Thoracic aorta (tissue), 2 donors: ENCODE measurements at regions not wholly inside any gene's neighbourhood (a gene's known extent, or its start where the extent isn't known, plus 50 kb on each side); places are given as distances from the start of the nearest gene placed in this dataset.
A peak's percentile ranks its signal among the peaks of the same experiment; 100 is the strongest.

Experiments used
- ATAC-seq: fragments of 150-250 bp; one replicate; pipeline ENCODE4 v1.8.0; 2017; ENCODE audit warnings: low read depth; ENCODE audit not compliant: insufficient number of reproducible peaks, low FRiP score
- DNase-seq: peaks from one replicate; pipeline ENCODE4 v3.0.0-alpha.2; 2020; ENCODE audit warnings: low spot score
- H3K27ac ChIP-seq, 2 donors: fragments of 200-600 bp; sonication (generic); 1 replicate in 1 of 2; 2 replicates in 1 of 2; pipeline ENCODE4 v1.5.1; 2016; ENCODE audit warnings: mild to moderate bottlenecking in 2 of 2, moderate library complexity in 2 of 2
- H3K27me3 ChIP-seq: fragments of 200-600 bp; sonication (generic); replicated peaks from 2 replicates; pipeline ENCODE4 v1.6.0; 2016; ENCODE audit warnings: mild to moderate bottlenecking; ENCODE audit not compliant: insufficient read depth
- H3K36me3 ChIP-seq: fragments of 200-600 bp; sonication (generic); one replicate; pipeline ENCODE4 v1.5.1; 2016
- H3K4me1 ChIP-seq, 2 donors: fragments of 200-600 bp; sonication (generic); 1 replicate in 1 of 2; 2 replicates in 1 of 2; pipeline versions ENCODE4 v1.5.1 to v1.6.0; 2016; ENCODE audit warnings: low read depth in 2 of 2, mild to moderate bottlenecking in 1 of 2; ENCODE audit not compliant: control insufficient read depth in 1 of 2
- H3K4me3 ChIP-seq: fragments of 200-600 bp; sonication (generic); 2 replicates; pipeline ENCODE4 v1.5.1; 2016; ENCODE audit warnings: mild to moderate bottlenecking
- H3K9me3 ChIP-seq: fragments of 200-600 bp; sonication (generic); 2 replicates; pipeline ENCODE4 v1.5.1; 2016
- CTCF ChIP-seq: fragments of 200-600 bp; sonication (generic); IDR thresholded peaks from one replicate; pipeline ENCODE4 v1.5.1; 2019; ENCODE audit warnings: antibody characterized with exemption

- DNase-seq = no peak
- ATAC-seq = no peak
- Histone ChIP-seq H3K4me1 (peaks cover 13 to 30% of the 10 kb centered on the region in 2 donors), H3K4me3 (peak overlapping the region; percentile 5), H3K27me3 (no peaks in the 10 kb centered on the region), H3K27ac (peak overlapping the region; percentile 3 to 53), H3K9me3 (no peaks in the 10 kb centered on the region), H3K36me3 (no peaks in the 10 kb centered on the region)
- no peak for TF ChIP-seq CTCF
These were observed 115.0 kb downstream of the OGFRL1 start for GRCh38 chr6:71403422-71404134.

DNA sequence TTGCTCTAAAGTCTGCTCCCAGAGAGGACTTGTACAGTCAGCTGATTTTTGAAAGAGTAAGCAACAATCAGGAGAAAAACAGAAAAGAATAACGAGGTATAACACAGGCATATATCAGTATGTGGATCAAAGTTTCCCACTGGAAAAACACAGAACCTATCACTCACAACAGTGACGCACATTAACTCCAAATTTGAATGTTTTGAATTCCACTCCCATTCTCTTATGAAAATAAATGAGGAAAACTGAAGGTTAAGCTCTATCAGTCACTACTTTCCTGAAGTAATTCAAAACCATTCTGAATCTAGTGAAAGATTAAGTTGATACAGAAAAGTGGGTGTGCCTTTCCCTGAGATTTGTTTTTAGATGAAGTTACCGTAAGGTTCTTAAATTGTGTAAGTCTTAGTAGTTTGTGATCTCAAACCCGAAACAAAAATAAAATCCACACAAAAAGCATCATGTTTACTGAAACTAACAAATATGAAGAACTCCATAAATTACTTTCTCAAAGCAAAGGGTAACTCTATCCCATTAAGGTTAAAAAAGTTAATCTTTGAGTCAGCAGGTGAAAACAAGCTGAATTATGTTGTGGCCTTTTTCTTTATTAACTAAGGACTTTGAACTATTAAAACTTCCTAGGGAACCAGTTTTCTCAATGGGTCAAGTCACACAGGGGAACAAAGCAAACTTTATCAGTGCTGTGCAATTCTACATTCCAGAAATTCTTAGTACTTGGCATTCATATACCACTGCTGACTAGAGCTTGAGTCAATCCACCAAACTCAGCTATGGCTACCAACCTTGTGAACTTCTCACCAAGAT lies 115.7 kb downstream of the OGFRL1 start:
- DNase-seq (no peak), ATAC-seq (peak; percentile 69)
- Histone ChIP-seq H3K27ac (peak overlapping the region; percentile 19 to 53), H3K9me3 (no peaks in the 10 kb centered on the region), H3K4me3 (peak overlapping the region; percentile 5), H3K4me1 (peaks cover 13 to 36% of the 10 kb centered on the region in 2 donors), H3K27me3 (no peaks in the 10 kb centered on the region), H3K36me3 (no peaks in the 10 kb centered on the region)
- TF ChIP-seq CTCF = no peak

- no peaks in the 10 kb centered on the region for H3K27me3 ChIP-seq
- H3K9me3 ChIP-seq = no peaks in the 10 kb centered on the region
- no peak for ATAC-seq
- no peaks in the 10 kb centered on the region for H3K36me3 ChIP-seq
- no peak overlapping the region for H3K4me3 ChIP-seq
- H3K4me1 ChIP-seq = peaks cover 16 to 42% of the 10 kb centered on the region in 2 donors
- no peak for DNase-seq
- peak overlapping the region; percentile 19 to 53 for H3K27ac ChIP-seq
- TF ChIP-seq CTCF = no peak
These were observed 116.3 kb downstream of the OGFRL1 start for GRCh38 chr6:71404967-71405278.

- DNase-seq (no peak), ATAC-seq (no peak)
- Histone ChIP-seq H3K4me3 (no peak overlapping the region), H3K27me3 (no peaks in the 10 kb centered on the region), H3K27ac (peak overlapping the region; percentile 19 to 53), H3K36me3 (no peaks in the 10 kb centered on the region), H3K9me3 (no peaks in the 10 kb centered on the region), H3K4me1 (peaks cover 21 to 47% of the 10 kb centered on the region in 2 donors)
- TF ChIP-seq CTCF = no peak
These were observed 116.8 kb downstream of the OGFRL1 start for GRCh38 chr6:71405416-71405815.
